ENCODE measurements at regions not wholly inside any gene's neighbourhood (a gene's known extent, or its start where the extent isn't known, plus 50 kb on each side); places are given as distances from the start of the nearest gene placed in this dataset.

- no peak for TF ChIP-seq CTCF (IDR thresholded peaks at IDR 0.05; ENCODE audit: extremely low read depth in 1 of 2, insufficient read depth in 1 of 2, low read depth in 1 of 2, low read length in 2 of 2)
- TF ChIP-seq MAX (IDR thresholded peaks at IDR 0.05; ENCODE audit: insufficient read depth, insufficient read length), result no peak
- TF ChIP-seq POLR2A (IDR thresholded peaks at IDR 0.05; ENCODE audit: low read depth, low read length), result no peak
- TF ChIP-seq EZH2 (IDR thresholded peaks at IDR 0.05; ENCODE audit: borderline replicate concordance, low read depth, low read length, severe bottlenecking), result no peak
- no peak for TF ChIP-seq POLR2AphosphoS5 (IDR thresholded peaks at IDR 0.05; ENCODE audit: insufficient read depth, low read depth, low read length)
- TF ChIP-seq JUN (IDR thresholded peaks at IDR 0.05; ENCODE audit: borderline replicate concordance, insufficient read depth, insufficient read length, low read depth), result no peak
- no peak for TF ChIP-seq MYC (IDR thresholded peaks at IDR 0.05; ENCODE audit: low read depth, low read length)
- no peak for TF ChIP-seq FOS (IDR thresholded peaks at IDR 0.05; ENCODE audit: borderline replicate concordance, insufficient read depth, low read length)
These were observed 63.8 kb downstream of the TNFAIP2 start for GRCh38 chr14:103186909-103187586.

Data from endothelial cell of umbilical vein (primary cell).